K562 (cell line): ENCODE measurements at regions not wholly inside any gene's neighbourhood (a gene's known extent, or its start where the extent isn't known, plus 50 kb on each side); places are given as distances from the start of the nearest gene placed in this dataset.

ENCODE experiments used
- ATAC-seq: fragments of 200-7000 bp; cut with Tn5 transposase; 3 replicates; pipeline ENCODE4 v1.9.1; 2020; ENCODE audit warnings: moderate library complexity
- BruUV-seq: library from RNA; stranded (reverse); fragments of 400-500 nt; replicated peaks from 2 replicates; lab custom pipeline; 2021; lab: Mats Ljungman, UMichigan
- CTCF ChIA-PET: fragments of 300-600 bp; formaldehyde crosslinking; extraction: SDS; loops from one replicate; lab custom pipeline; 2021; ENCODE audit warnings: low intra/inter-chr PET ratio; lab: Yijun Ruan, JAX
- POLR2A ChIA-PET: fragments of 300-600, 350-650 bp; sonication (Branson Sonifier 250); formaldehyde crosslinking; extraction: SDS; loops from one replicate; lab custom pipeline; 2021; ENCODE audit warnings: antibody characterized with exemption, inconsistent platforms; lab: Yijun Ruan, JAX
- DNase-seq, 4 experiments: peaks; one replicate each; pipeline versions ENCODE4 v3.0.0 to v3.0.0-alpha.2; 2011 to 2018; ENCODE audit warnings: low spot score in 3 of 4, mixed read lengths in 3 of 4; ENCODE audit errors: extremely low read depth in 1 of 4
- FAIRE-seq: peaks from 2 replicates; lab custom pipeline; 2011; peaks lifted over from hg19 to GRCh38; lab: Jason Lieb, UNC
- H2AFZ ChIP-seq: 2 replicates; pipeline ENCODE4 v1.6.0; 2011; ENCODE audit warnings: low read depth, low read length, control low read depth, inconsistent platforms
- H3K27ac ChIP-seq: fragments of 200-600 bp; 3 replicates; pipeline ENCODE4 v1.8.0; 2011; ENCODE audit warnings: low read depth, mild to moderate bottlenecking, control low read depth, inconsistent platforms, low read length, moderate library complexity, mixed read lengths; ENCODE audit errors: extremely low read depth
- H3K27me3 ChIP-seq, 2 experiments: fragments of 300-600 bp in 1 of 2; 2 replicates in 1 of 2; 3 replicates in 1 of 2; pipeline versions ENCODE4 v1.6.0 to v1.8.0; 2011; ENCODE audit warnings: inconsistent platforms in 2 of 2, low read length in 2 of 2, mild to moderate bottlenecking in 1 of 2, mixed read lengths in 1 of 2, moderate library complexity in 1 of 2; ENCODE audit not compliant: control insufficient read depth in 2 of 2, insufficient read depth in 2 of 2
- H3K36me3 ChIP-seq: fragments of 300-600 bp; 3 replicates; pipeline ENCODE4 v1.8.0; 2011; ENCODE audit warnings: mild to moderate bottlenecking, low read length, inconsistent platforms; ENCODE audit not compliant: control insufficient read depth, insufficient read depth
- H3K4me1 ChIP-seq, 2 experiments: fragments of 200-600 bp in 1 of 2; replicated peaks in 1 of 2; 2 replicates in 1 of 2; 3 replicates in 1 of 2; pipeline versions ENCODE4 v1.5.1 to v1.8.0; 2011; ENCODE audit warnings: inconsistent platforms in 2 of 2, low read length in 2 of 2, mild to moderate bottlenecking in 1 of 2, mixed read lengths in 1 of 2, moderate library complexity in 1 of 2; ENCODE audit not compliant: control insufficient read depth in 2 of 2, insufficient read depth in 2 of 2
- H3K4me2 ChIP-seq: 2 replicates; pipeline ENCODE4 v1.6.1; 2011; ENCODE audit warnings: low read length, control low read depth, inconsistent platforms, mixed read lengths; ENCODE audit not compliant: insufficient read depth
- H3K4me3 ChIP-seq: fragments of 200-600 bp; sonication (generic), shearing (Covaris generic); 2 replicates; pipeline ENCODE4 v1.5.1; 2016; ENCODE audit warnings: control low read depth, inconsistent platforms
- H3K79me2 ChIP-seq: fragments of 200-600 bp; 3 replicates; pipeline ENCODE4 v1.8.0; 2011; ENCODE audit warnings: low read length, inconsistent platforms; ENCODE audit not compliant: control insufficient read depth, insufficient read depth
- H3K9ac ChIP-seq, 2 experiments: 2 replicates each; pipeline versions ENCODE4 v1.6.0 to v1.6.1; 2011; ENCODE audit warnings: low read depth in 2 of 2, low read length in 2 of 2, control low read depth in 1 of 2, inconsistent platforms in 1 of 2, mild to moderate bottlenecking in 1 of 2, mixed read lengths in 1 of 2; ENCODE audit not compliant: insufficient read depth in 1 of 2
- H3K9me1 ChIP-seq: one replicate; pipeline ENCODE4 v1.6.0; 2011; ENCODE audit warnings: inconsistent platforms, mild to moderate bottlenecking, low read length, moderate library complexity; ENCODE audit not compliant: control insufficient read depth, insufficient read depth
- H3K9me3 ChIP-seq: replicated peaks from 2 replicates; pipeline ENCODE4 v1.5.1; 2011; ENCODE audit warnings: low read depth, low read length, inconsistent platforms; ENCODE audit not compliant: control insufficient read depth, insufficient read depth
- H4K20me1 ChIP-seq: replicated peaks from 2 replicates; pipeline ENCODE4 v1.6.1; 2011; ENCODE audit warnings: low read length, inconsistent platforms, mixed read lengths; ENCODE audit not compliant: control insufficient read depth, insufficient read depth
- BCOR ChIP-seq: fragments of 450-650 bp; IDR thresholded peaks from 2 replicates; pipeline ENCODE4 v1.6.1; 2016
- BDP1 ChIP-seq: IDR thresholded peaks from 3 replicates; pipeline ENCODE4 v1.6.1; 2011; ENCODE audit not compliant: insufficient read length, insufficient read depth
- HMGN3 ChIP-seq: IDR thresholded peaks from 2 replicates; pipeline ENCODE4 v1.6.1; 2011; ENCODE audit warnings: borderline replicate concordance, low read depth, mild to moderate bottlenecking, mixed read lengths, low read length; ENCODE audit not compliant: insufficient read length; ENCODE audit errors: extremely low read depth
- HSF4 ChIP-seq: fragments of 250-450 bp; sonication (Bioruptor Pico); IDR thresholded peaks from 2 replicates; pipeline ENCODE4 v2.1.2; 2022; ENCODE audit warnings: mild to moderate bottlenecking, moderate library complexity, borderline replicate concordance
- RAD21 ChIP-seq, 2 experiments: fragments of 250-450 bp in 1 of 2; fragments of 450-650 bp in 1 of 2; sonication (Bioruptor Pico) in 1 of 2; formaldehyde crosslinking in 1 of 2; IDR thresholded peaks in 1 of 2; conservative IDR thresholded peaks in 1 of 2; 2 replicates each; pipeline versions ENCODE4 v1.4.0 to v1.8.0; 2020 to 2022; ENCODE audit warnings: mild to moderate bottlenecking in 2 of 2, moderate library complexity in 1 of 2
- SAFB2 ChIP-seq: fragments of 200-400 bp; formaldehyde crosslinking; IDR thresholded peaks from 2 replicates; pipeline ENCODE4 v1.6.1; 2018; ENCODE audit warnings: borderline replicate concordance, low read length, low read depth, moderate library complexity; ENCODE audit not compliant: severe bottlenecking
- TAF7 ChIP-seq: fragments of 450-650 bp; IDR thresholded peaks from 2 replicates; pipeline ENCODE4 v1.6.1; 2016; ENCODE audit warnings: missing genetic modification characterization, missing compliant biosample characterization
- WHSC1 ChIP-seq: IDR thresholded peaks from one replicate; pipeline ENCODE4 v1.6.1; 2012; ENCODE audit warnings: low read length, control low read depth, inconsistent platforms
- WGBS: fragments of 100-300 bp; shearing (Covaris generic); methylation state at CpG from one replicate; pipeline ENCODE4 v1.1.6; 2016; ENCODE audit warnings: low coverage, mixed read lengths; ENCODE audit not compliant: insufficient coverage; ENCODE audit errors: missing lambda C conversion rate; 5-methylcytosine and 5-hydroxymethylcytosine counted together
- in situ Hi-C: fragments of 300-500 bp; cut with MboI; formaldehyde crosslinking; loops from 4 replicates; pipeline ENCODE4 v1.15.0; 2018; ENCODE audit warnings: inconsistent platforms, mixed read lengths
- intact Hi-C: fragments of 100-400 bp; cut with micrococcal nuclease; formaldehyde crosslinking; loops from 2 replicates; pipeline ENCODE4 v1.14.2; 2022
- TF ChIP-seq, protein P1 (sequence below), 3 experiments: IDR thresholded peaks in 2 of 3; conservative IDR thresholded peaks in 1 of 3; 2 replicates each; pipeline ENCODE4 v1.5.1; 2011 to 2012; ENCODE audit warnings: low read length in 3 of 3, mild to moderate bottlenecking in 3 of 3, control low read depth in 2 of 3, improper control_type of control experiment in 1 of 3, inconsistent platforms in 1 of 3, low read depth in 1 of 3, mixed read lengths in 1 of 3, moderate library complexity in 1 of 3; ENCODE audit not compliant: insufficient read depth in 2 of 3
- TF ChIP-seq, protein P2 (sequence below): sonication (generic); IDR thresholded peaks from 2 replicates; pipeline ENCODE4 v1.6.1; 2016

DNA sequence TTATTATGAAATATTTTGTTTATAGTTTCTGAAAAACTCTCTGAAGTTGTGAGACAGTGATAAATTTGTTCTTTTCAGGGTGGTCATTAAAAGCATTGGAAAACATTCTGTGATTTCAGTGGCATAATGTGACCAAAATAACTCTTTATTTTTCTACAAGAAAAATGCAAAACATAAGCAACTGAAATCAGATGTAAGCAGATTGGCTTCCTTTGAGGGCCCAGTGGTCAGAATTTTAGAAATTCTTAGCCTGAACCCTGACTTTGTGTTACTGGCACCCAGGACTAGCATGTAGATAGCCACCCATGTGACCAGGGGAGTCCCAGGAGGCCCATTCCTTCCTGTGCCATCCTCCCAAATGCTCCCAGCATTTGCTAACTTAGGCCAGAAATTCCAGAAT, 145.6 kb upstream of the SLC38A2 start (continued):
- TF ChIP-seq HMGN3 (no peak), HSF4 (CRISPR knock-in tag) (no peak), SAFB2 (no peak), TAF7 (no peak), BDP1 (no peak), BCOR (no peak), WHSC1 (no peak)
- TF ChIP-seq, protein P1, sequence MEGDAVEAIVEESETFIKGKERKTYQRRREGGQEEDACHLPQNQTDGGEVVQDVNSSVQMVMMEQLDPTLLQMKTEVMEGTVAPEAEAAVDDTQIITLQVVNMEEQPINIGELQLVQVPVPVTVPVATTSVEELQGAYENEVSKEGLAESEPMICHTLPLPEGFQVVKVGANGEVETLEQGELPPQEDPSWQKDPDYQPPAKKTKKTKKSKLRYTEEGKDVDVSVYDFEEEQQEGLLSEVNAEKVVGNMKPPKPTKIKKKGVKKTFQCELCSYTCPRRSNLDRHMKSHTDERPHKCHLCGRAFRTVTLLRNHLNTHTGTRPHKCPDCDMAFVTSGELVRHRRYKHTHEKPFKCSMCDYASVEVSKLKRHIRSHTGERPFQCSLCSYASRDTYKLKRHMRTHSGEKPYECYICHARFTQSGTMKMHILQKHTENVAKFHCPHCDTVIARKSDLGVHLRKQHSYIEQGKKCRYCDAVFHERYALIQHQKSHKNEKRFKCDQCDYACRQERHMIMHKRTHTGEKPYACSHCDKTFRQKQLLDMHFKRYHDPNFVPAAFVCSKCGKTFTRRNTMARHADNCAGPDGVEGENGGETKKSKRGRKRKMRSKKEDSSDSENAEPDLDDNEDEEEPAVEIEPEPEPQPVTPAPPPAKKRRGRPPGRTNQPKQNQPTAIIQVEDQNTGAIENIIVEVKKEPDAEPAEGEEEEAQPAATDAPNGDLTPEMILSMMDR (IDR thresholded peaks at IDR 0.05 in 2 of 3, conservative IDR thresholded peaks at IDR 0.05 in 1 of 3; ENCODE audit: insufficient read depth in 2 of 3, low read depth in 1 of 3, low read length in 3 of 3): no peak

DNA sequence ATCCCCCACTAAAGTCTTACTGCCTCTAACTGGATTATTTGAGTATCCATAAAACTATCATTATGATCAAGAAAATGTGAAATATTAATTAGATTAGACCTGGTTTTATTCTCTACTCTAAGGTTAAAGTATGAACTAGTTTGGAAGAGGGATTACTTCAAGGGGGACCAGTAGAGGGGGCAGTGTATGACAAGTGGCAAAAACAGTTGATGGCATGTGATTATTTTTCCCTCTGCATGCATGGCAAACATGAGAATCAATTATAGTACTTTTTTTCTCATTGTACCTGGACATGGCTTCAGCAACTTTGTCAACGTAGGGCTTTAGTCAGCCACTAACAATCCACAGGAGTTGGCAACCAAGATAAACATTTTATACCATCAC, 145.0 kb upstream of the SLC38A2 start:
- Histone ChIP-seq H3K79me2 (no peaks in the 10 kb centered on the region), H3K4me1 (peaks cover 7 to 12% of the 10 kb centered on the region in 2 experiments), H3K36me3 (no peaks in the 10 kb centered on the region), H3K9me1 (no peaks in the 10 kb centered on the region), H2AFZ (no peak overlapping the region), H3K9me3 (no peaks in the 10 kb centered on the region), H3K9ac (no peak overlapping the region), H3K27ac (no peak overlapping the region), H3K4me2 (no peak overlapping the region), H3K4me3 (no peak overlapping the region), H3K27me3 (no peaks in the 10 kb centered on the region), H4K20me1 (no peaks in the 10 kb centered on the region)
- ChIA-PET POLR2A (no interaction called here), CTCF (no interaction called here)
- intact Hi-C loops: no loop called here
- WGBS: 61% methylated on average over 1 of the region's 1 CpG
- FAIRE-seq (no peak), ATAC-seq (peak; percentile 56; the same call in 2 of the 3 replicates), DNase-seq (no peak)
- in situ Hi-C loops: no loop called here
- BruUV-seq: no TSS peak
- TF ChIP-seq, protein P2, sequence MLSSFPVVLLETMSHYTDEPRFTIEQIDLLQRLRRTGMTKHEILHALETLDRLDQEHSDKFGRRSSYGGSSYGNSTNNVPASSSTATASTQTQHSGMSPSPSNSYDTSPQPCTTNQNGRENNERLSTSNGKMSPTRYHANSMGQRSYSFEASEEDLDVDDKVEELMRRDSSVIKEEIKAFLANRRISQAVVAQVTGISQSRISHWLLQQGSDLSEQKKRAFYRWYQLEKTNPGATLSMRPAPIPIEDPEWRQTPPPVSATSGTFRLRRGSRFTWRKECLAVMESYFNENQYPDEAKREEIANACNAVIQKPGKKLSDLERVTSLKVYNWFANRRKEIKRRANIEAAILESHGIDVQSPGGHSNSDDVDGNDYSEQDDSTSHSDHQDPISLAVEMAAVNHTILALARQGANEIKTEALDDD: 0 out of 2 replicates have a peak, but pooled peaks have one; percentile 62
- TF ChIP-seq, protein P1 (IDR thresholded peaks at IDR 0.05 in 2 of 3, conservative IDR thresholded peaks at IDR 0.05 in 1 of 3; ENCODE audit: insufficient read depth in 2 of 3, low read depth in 1 of 3, low read length in 3 of 3): peak in 2 of 3 experiments; percentile 27 to 39; a peak in 1 of 6 replicates
- TF ChIP-seq BCOR (no peak), RAD21 (CRISPR knock-in tag; conservative IDR thresholded peaks at IDR 0.05 in 1 of 2, IDR thresholded peaks at IDR 0.05 in 1 of 2) (peak in 1 of 2 experiments; percentile 46; a peak in 3 of 4 replicates)
